AG09319 (cell line): ENCODE measurements at regions not wholly inside any gene's neighbourhood (a gene's known extent, or its start where the extent isn't known, plus 50 kb on each side); places are given as distances from the start of the nearest gene placed in this dataset.

Experiments
- DNase-seq: peaks from one replicate; pipeline ENCODE4 v3.0.0-alpha.2; 2010; ENCODE audit warnings: low read depth; ENCODE audit errors: extremely low read depth
- TF ChIP-seq, protein P1 (sequence below): IDR thresholded peaks from 2 replicates; pipeline ENCODE4 v1.5.1; 2011; ENCODE audit warnings: low read depth, mild to moderate bottlenecking, inconsistent platforms, low read length, moderate library complexity

GRCh38 chr7:94289071-94289470 lies 105.6 kb upstream of the COL1A2 start:
- peak; percentile 74 for DNase-seq
- TF ChIP-seq, protein P1, sequence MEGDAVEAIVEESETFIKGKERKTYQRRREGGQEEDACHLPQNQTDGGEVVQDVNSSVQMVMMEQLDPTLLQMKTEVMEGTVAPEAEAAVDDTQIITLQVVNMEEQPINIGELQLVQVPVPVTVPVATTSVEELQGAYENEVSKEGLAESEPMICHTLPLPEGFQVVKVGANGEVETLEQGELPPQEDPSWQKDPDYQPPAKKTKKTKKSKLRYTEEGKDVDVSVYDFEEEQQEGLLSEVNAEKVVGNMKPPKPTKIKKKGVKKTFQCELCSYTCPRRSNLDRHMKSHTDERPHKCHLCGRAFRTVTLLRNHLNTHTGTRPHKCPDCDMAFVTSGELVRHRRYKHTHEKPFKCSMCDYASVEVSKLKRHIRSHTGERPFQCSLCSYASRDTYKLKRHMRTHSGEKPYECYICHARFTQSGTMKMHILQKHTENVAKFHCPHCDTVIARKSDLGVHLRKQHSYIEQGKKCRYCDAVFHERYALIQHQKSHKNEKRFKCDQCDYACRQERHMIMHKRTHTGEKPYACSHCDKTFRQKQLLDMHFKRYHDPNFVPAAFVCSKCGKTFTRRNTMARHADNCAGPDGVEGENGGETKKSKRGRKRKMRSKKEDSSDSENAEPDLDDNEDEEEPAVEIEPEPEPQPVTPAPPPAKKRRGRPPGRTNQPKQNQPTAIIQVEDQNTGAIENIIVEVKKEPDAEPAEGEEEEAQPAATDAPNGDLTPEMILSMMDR = no peak; the same call in none of the 2 replicates

DNA sequence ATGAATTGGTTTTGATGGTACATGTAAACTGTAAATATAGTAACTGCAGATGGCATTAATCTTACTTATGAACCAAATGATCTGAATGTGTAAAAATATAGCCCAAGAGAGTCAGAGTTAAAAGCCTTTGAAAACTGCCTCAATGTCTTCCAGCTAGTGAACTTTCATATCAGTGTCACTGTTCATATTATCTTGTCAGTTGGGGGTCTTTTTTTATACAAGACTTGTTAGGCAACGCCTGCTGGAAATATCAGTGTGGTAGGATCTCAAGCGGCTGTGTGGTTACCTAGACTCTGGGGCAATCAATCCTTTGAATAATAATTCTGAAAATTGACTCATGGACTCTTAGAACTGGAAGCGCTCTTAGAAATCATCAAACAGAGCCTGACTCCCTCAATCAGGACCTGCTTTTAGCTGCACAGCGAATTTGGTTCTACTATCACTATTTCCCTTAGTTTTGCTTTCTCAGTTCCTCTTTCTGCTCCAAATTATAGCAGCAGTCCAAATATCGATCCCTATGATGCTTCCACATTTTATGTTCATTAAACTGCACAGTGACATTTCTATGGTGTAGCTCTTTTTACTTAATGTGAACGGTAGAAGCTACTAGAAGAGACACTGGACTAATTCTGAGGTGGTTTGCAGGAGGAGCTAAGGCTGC lies 100.1 kb upstream of the COL1A2 start:
- TF ChIP-seq, protein P1 = no peak
- DNase-seq = no peak

DNA sequence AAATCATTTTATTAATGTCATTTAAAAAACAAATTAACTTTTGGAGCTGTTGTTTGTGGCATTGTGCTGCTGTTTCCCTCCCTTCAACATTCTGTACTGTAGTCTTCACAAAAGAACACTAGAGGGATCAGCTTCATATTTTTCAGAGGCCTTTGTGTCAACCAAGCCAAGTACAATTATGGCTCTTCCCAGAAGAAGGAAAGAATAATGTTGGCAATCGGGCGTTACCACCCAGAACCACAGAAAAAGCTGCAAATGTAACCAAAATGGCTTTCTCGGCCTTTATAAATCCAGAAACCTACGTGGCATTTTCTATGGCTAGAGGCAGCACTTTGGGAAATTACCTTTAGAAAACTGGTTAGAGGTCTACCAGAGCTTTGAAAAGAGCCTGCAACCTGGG lies 98.8 kb upstream of the COL1A2 start:
- no peak for DNase-seq
- TF ChIP-seq, protein P1 = peak; percentile 75

DNA sequence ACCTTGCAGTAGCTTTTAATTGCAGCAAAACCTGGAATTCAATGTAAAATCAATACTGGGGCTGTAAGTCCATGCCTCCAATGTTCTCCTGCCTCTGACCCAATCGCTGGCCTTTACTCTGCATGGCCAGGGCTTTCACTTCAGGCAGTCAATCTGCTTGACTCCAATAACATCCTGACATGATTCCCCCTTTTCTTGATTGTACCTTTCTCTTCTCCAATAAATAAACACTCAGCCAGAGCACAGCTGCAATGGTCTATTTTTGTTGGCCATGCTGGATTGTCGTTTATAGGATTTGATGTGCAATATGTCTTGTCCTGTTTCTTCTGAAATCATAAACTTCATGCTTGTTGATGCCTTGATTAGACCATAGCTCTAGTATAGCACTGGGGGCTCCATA lies 97.8 kb upstream of the COL1A2 start:
- TF ChIP-seq, protein P1 = no peak

GRCh38 chr7:94297397-94297838 lies 97.3 kb upstream of the COL1A2 start:
- peak; percentile 96 for DNase-seq
- TF ChIP-seq, protein P1 = no peak

More for the DNA sequence above, 97.8 kb upstream of the COL1A2 start:
- no peak for DNase-seq

DNA sequence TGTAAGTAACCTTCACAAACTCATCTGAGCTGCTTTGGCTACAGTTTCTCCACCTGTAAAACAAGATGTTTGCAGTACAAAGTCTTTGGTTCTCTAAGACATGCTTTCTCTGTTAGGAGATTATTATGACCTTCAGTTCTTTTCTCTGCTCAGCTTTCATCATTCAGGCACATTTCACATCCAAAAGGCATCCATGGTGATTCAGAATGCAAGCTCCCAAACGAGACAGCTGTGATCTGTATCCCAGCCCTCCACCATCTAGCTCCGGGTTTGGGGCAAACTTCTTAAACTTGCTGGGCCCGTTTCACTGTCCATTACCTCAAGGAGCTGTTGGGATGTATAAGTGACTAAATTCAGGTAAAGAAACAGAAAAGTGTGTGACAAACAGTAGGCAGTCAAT lies 95.8 kb upstream of the COL1A2 start:
- no peak for DNase-seq
- TF ChIP-seq, protein P1 = no peak

- TF ChIP-seq, protein P1 = no peak
- DNase-seq = no peak
These were observed 94.4 kb upstream of the COL1A2 start for GRCh38 chr7:94300176-94300835.
